OCI-LY3 (cell line): ENCODE measurements at regions not wholly inside any gene's neighbourhood (a gene's known extent, or its start where the extent isn't known, plus 50 kb on each side); places are given as distances from the start of the nearest gene placed in this dataset.

Experiments used
- CTCF ChIP-seq: fragments of 200-600, 300-600 bp; sonication (generic); IDR thresholded peaks from 2 replicates; pipeline ENCODE4 v1.5.1; 2014; ENCODE audit warnings: antibody characterized with exemption, low read length, low read depth
- EZH2phosphoT487 ChIP-seq: fragments of 200-600 bp; shearing (Covaris generic); IDR thresholded peaks from 2 replicates; pipeline ENCODE4 v1.6.1; 2018; ENCODE audit warnings: antibody characterized with exemption, mixed run types, low read depth

- TF ChIP-seq CTCF (no peak), EZH2phosphoT487 (no peak)
These were observed 68.1 kb downstream of the CRPPA start for GRCh38 chr7:16353226-16353625.
